ENCODE measurements at regions not wholly inside any gene's neighbourhood (a gene's known extent, or its start where the extent isn't known, plus 50 kb on each side); places are given as distances from the start of the nearest gene placed in this dataset.

DNA sequence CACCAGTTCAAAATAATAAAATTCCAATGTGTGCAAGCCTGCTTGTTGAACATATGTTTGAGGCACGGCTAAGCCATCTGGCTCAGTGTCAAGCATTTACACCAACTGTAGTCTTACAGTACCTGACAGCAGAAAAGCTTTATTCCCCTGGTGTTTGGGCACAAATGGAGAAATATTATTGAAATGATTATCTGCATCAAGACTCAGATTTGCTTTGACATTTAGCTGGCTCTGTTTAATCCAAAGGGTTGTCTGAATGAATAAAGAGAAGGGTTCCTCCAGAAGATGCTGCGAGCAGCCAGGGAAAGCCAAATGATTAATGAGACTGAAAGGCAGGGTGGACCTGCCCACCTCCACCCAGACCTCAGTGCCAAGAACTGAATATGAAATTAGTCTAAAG lies 393.2 kb upstream of the GALNT5 start:
- no peaks in the 10 kb centered on the region for H3K79me2 ChIP-seq (ENCODE audit: insufficient read depth, low read length)
- no peaks in the 10 kb centered on the region for H3K36me3 ChIP-seq (ENCODE audit: low read length)
- H3K27me3 ChIP-seq (ENCODE audit: low read length) = no peaks in the 10 kb centered on the region
- H3K9me3 ChIP-seq (ENCODE audit: insufficient read depth, low read length) = no peaks in the 10 kb centered on the region
- H3K9ac ChIP-seq (ENCODE audit: low read length) = no peak overlapping the region
- H4K20me1 ChIP-seq (ENCODE audit: low read depth, low read length) = no peaks in the 10 kb centered on the region
- H2AFZ ChIP-seq (ENCODE audit: low read depth, low read length, severe bottlenecking) = no peak overlapping the region
- H3K27ac ChIP-seq (ENCODE audit: low read depth, low read length) = no peak overlapping the region
- no peak for TF ChIP-seq EZH2phosphoT487 (conservative IDR thresholded peaks at IDR 0.05; ENCODE audit: low read length)
- TF ChIP-seq, protein P1, sequence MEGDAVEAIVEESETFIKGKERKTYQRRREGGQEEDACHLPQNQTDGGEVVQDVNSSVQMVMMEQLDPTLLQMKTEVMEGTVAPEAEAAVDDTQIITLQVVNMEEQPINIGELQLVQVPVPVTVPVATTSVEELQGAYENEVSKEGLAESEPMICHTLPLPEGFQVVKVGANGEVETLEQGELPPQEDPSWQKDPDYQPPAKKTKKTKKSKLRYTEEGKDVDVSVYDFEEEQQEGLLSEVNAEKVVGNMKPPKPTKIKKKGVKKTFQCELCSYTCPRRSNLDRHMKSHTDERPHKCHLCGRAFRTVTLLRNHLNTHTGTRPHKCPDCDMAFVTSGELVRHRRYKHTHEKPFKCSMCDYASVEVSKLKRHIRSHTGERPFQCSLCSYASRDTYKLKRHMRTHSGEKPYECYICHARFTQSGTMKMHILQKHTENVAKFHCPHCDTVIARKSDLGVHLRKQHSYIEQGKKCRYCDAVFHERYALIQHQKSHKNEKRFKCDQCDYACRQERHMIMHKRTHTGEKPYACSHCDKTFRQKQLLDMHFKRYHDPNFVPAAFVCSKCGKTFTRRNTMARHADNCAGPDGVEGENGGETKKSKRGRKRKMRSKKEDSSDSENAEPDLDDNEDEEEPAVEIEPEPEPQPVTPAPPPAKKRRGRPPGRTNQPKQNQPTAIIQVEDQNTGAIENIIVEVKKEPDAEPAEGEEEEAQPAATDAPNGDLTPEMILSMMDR (IDR thresholded peaks at IDR 0.05; ENCODE audit: insufficient read depth, low read length, poor library complexity, severe bottlenecking) = no peak
- H3F3A ChIP-seq (ENCODE audit: insufficient read depth) = no peaks in the 10 kb centered on the region
- no peaks in the 10 kb centered on the region for H3K9me2 ChIP-seq (replicated peaks; ENCODE audit: insufficient read depth, low read length)
- H3K4me3 ChIP-seq (ENCODE audit: insufficient read depth, low read length, poor library complexity, severe bottlenecking) = no peak overlapping the region
- no peak overlapping the region for H3K4me2 ChIP-seq (ENCODE audit: low read depth, low read length, poor library complexity, severe bottlenecking)

DNA sequence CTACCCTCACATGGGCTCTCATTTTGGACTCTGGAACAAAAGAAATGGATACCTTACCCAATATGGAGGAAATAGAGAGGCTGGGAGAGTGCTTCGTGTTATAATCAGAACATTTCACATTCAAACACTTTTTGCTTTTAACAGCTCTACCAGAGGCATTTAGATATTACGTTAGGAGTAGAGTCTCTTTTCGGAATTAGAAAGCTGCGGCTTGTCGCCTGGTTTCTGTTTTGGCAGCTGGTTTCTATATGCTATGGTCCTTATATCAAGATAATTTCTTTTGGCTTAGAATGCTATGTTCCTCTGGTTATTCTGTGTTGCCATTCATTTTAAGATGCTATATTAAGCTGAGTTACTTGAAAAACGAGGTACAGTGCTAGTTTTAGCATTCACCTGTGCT lies 392.8 kb upstream of the GALNT5 start:
- no peak overlapping the region for H3K27ac ChIP-seq (ENCODE audit: low read depth, low read length)
- no peaks in the 10 kb centered on the region for H3K9me3 ChIP-seq (ENCODE audit: insufficient read depth, low read length)
- no peak overlapping the region for H3K4me3 ChIP-seq (ENCODE audit: insufficient read depth, low read length, poor library complexity, severe bottlenecking)
- no peaks in the 10 kb centered on the region for H3K36me3 ChIP-seq (ENCODE audit: low read length)
- no peak overlapping the region for H3K4me2 ChIP-seq (ENCODE audit: low read depth, low read length, poor library complexity, severe bottlenecking)
- no peaks in the 10 kb centered on the region for H3F3A ChIP-seq (ENCODE audit: insufficient read depth)
- H2AFZ ChIP-seq (ENCODE audit: low read depth, low read length, severe bottlenecking) = no peak overlapping the region
- H3K79me2 ChIP-seq (ENCODE audit: insufficient read depth, low read length) = no peaks in the 10 kb centered on the region
- H3K9me2 ChIP-seq (replicated peaks; ENCODE audit: insufficient read depth, low read length) = no peaks in the 10 kb centered on the region
- H3K27me3 ChIP-seq (ENCODE audit: low read length) = no peaks in the 10 kb centered on the region
- TF ChIP-seq, protein P1 (IDR thresholded peaks at IDR 0.05; ENCODE audit: insufficient read depth, low read length, poor library complexity, severe bottlenecking) = no peak
- no peak for TF ChIP-seq EZH2phosphoT487 (conservative IDR thresholded peaks at IDR 0.05; ENCODE audit: low read length)
- no peak overlapping the region for H3K9ac ChIP-seq (ENCODE audit: low read length)
- H4K20me1 ChIP-seq (ENCODE audit: low read depth, low read length) = no peaks in the 10 kb centered on the region

DNA sequence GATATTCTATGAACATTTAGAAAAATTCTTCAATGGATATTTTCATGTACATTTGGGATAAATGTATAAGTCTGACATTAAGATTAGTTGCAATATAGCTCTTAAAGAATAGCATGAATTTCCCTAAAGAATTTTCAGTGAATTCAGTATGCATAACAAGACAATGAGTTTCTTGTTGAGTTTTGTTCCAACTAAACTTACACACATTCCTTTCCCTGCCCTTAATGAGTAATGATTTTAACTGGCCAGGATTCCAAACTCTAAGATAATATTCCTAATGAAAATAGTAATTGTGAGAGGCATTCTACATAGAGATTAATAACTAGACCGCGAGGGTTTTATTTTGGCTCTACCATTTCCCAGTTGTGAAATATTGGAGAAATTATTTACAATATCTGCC lies 390.3 kb upstream of the GALNT5 start:
- Histone ChIP-seq H3K27ac (ENCODE audit: low read depth, low read length) (no peak overlapping the region), H2AFZ (ENCODE audit: low read depth, low read length, severe bottlenecking) (no peak overlapping the region), H4K20me1 (ENCODE audit: low read depth, low read length) (no peaks in the 10 kb centered on the region), H3K9ac (ENCODE audit: low read length) (no peak overlapping the region), H3K36me3 (ENCODE audit: low read length) (no peaks in the 10 kb centered on the region), H3K4me3 (ENCODE audit: insufficient read depth, low read length, poor library complexity, severe bottlenecking) (no peak overlapping the region), H3K9me2 (replicated peaks; ENCODE audit: insufficient read depth, low read length) (no peaks in the 10 kb centered on the region), H3F3A (ENCODE audit: insufficient read depth) (no peaks in the 10 kb centered on the region), H3K27me3 (ENCODE audit: low read length) (no peaks in the 10 kb centered on the region), H3K4me2 (ENCODE audit: low read depth, low read length, poor library complexity, severe bottlenecking) (no peak overlapping the region), H3K9me3 (ENCODE audit: insufficient read depth, low read length) (no peaks in the 10 kb centered on the region), H3K79me2 (ENCODE audit: insufficient read depth, low read length) (no peaks in the 10 kb centered on the region)
- TF ChIP-seq, protein P1 (IDR thresholded peaks at IDR 0.05; ENCODE audit: insufficient read depth, low read length, poor library complexity, severe bottlenecking) = no peak
- TF ChIP-seq EZH2phosphoT487 (conservative IDR thresholded peaks at IDR 0.05; ENCODE audit: low read length) = no peak

All from SU-DHL-6 (cell line).